DND-41 (cell line): ENCODE measurements at regions not wholly inside any gene's neighbourhood (a gene's known extent, or its start where the extent isn't known, plus 50 kb on each side); places are given as distances from the start of the nearest gene placed in this dataset.

Experiments used
- ATAC-seq: fragments of 200-7000 bp; cut with Tn5 transposase; 3 replicates; pipeline ENCODE4 v1.9.1; 2021; ENCODE audit warnings: low read depth; ENCODE audit not compliant: insufficient read depth
- DNase-seq: peaks from one replicate; pipeline ENCODE4 v3.0.0-alpha.2; 2020
- H2AFZ ChIP-seq: 2 replicates; pipeline ENCODE4 v1.6.0; 2012; ENCODE audit warnings: low read depth, low read length
- H3K27ac ChIP-seq: 2 replicates; pipeline ENCODE4 v1.5.1; 2012; ENCODE audit warnings: low read length, inconsistent platforms
- H3K27me3 ChIP-seq: fragments of 200-600 bp; sonication (generic); 2 replicates; pipeline ENCODE4 v1.6.0; 2012; ENCODE audit warnings: low read length, mild to moderate bottlenecking, inconsistent platforms; ENCODE audit not compliant: insufficient read depth, poor library complexity
- H3K36me3 ChIP-seq: 2 replicates; pipeline ENCODE4 v1.5.1; 2012; ENCODE audit warnings: low read length, inconsistent platforms; ENCODE audit not compliant: insufficient read depth
- H3K4me1 ChIP-seq: 2 replicates; pipeline ENCODE4 v1.5.1; 2012; ENCODE audit warnings: mild to moderate bottlenecking, low read length; ENCODE audit not compliant: insufficient read depth
- H3K4me2 ChIP-seq: 2 replicates; pipeline ENCODE4 v1.6.0; 2012; ENCODE audit warnings: mild to moderate bottlenecking, moderate library complexity, low read length, inconsistent platforms; ENCODE audit not compliant: insufficient read depth
- H3K4me3 ChIP-seq, 2 experiments: fragments of 200-600 bp in 1 of 2; shearing (Covaris generic) in 1 of 2; 2 replicates each; pipeline ENCODE4 v1.5.1; 2012 to 2016; ENCODE audit warnings: inconsistent platforms in 2 of 2, low read length in 2 of 2, mild to moderate bottlenecking in 2 of 2, low read depth in 1 of 2, moderate library complexity in 1 of 2
- H3K79me2 ChIP-seq: 2 replicates; pipeline ENCODE4 v1.6.0; 2012; ENCODE audit warnings: low read length, inconsistent platforms; ENCODE audit not compliant: insufficient read depth
- H3K9ac ChIP-seq: 2 replicates; pipeline ENCODE4 v1.6.0; 2012; ENCODE audit warnings: low read depth, mild to moderate bottlenecking, inconsistent platforms, low read length, moderate library complexity
- H3K9me3 ChIP-seq: 2 replicates; pipeline ENCODE4 v1.5.1; 2012; ENCODE audit warnings: low read length, moderate library complexity, mild to moderate bottlenecking, inconsistent platforms; ENCODE audit not compliant: insufficient read depth, severe bottlenecking
- H4K20me1 ChIP-seq: 2 replicates; pipeline ENCODE4 v1.6.0; 2012; ENCODE audit warnings: low read length; ENCODE audit not compliant: insufficient read depth
- EZH2 ChIP-seq: IDR thresholded peaks from 3 replicates; pipeline ENCODE4 v1.6.1; 2012; ENCODE audit warnings: borderline replicate concordance, low read depth, mild to moderate bottlenecking, moderate library complexity, low read length, inconsistent platforms; ENCODE audit not compliant: severe bottlenecking
- TF ChIP-seq, protein P1 (sequence below): IDR thresholded peaks from 2 replicates; pipeline ENCODE4 v1.5.1; 2012; ENCODE audit warnings: borderline replicate concordance, low read length, moderate library complexity, mild to moderate bottlenecking; ENCODE audit not compliant: poor library complexity, severe bottlenecking; ENCODE audit errors: extremely low read depth

GRCh38 chr3:4195006-4195405 is 108.2 kb upstream of the SETMAR start:
- H3K27me3 ChIP-seq = no peaks in the 10 kb centered on the region
- no peak overlapping the region for H3K4me2 ChIP-seq
- no peaks in the 10 kb centered on the region for H3K36me3 ChIP-seq
- TF ChIP-seq, protein P1, sequence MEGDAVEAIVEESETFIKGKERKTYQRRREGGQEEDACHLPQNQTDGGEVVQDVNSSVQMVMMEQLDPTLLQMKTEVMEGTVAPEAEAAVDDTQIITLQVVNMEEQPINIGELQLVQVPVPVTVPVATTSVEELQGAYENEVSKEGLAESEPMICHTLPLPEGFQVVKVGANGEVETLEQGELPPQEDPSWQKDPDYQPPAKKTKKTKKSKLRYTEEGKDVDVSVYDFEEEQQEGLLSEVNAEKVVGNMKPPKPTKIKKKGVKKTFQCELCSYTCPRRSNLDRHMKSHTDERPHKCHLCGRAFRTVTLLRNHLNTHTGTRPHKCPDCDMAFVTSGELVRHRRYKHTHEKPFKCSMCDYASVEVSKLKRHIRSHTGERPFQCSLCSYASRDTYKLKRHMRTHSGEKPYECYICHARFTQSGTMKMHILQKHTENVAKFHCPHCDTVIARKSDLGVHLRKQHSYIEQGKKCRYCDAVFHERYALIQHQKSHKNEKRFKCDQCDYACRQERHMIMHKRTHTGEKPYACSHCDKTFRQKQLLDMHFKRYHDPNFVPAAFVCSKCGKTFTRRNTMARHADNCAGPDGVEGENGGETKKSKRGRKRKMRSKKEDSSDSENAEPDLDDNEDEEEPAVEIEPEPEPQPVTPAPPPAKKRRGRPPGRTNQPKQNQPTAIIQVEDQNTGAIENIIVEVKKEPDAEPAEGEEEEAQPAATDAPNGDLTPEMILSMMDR = no peak
- no peak for TF ChIP-seq EZH2
- H3K79me2 ChIP-seq = no peaks in the 10 kb centered on the region
- H4K20me1 ChIP-seq = no peaks in the 10 kb centered on the region
- ATAC-seq (no peak), DNase-seq (no peak)
- no peaks in the 10 kb centered on the region for H3K4me1 ChIP-seq
- H3K4me3 ChIP-seq = no peak overlapping the region
- no peak overlapping the region for H2AFZ ChIP-seq
- no peak overlapping the region for H3K27ac ChIP-seq
- no peaks in the 10 kb centered on the region for H3K9me3 ChIP-seq
- no peak overlapping the region for H3K9ac ChIP-seq

- Histone ChIP-seq H3K4me3 (no peak overlapping the region), H3K9ac (no peak overlapping the region), H2AFZ (no peak overlapping the region), H3K4me2 (no peak overlapping the region), H4K20me1 (no peaks in the 10 kb centered on the region), H3K36me3 (no peaks in the 10 kb centered on the region), H3K79me2 (no peaks in the 10 kb centered on the region), H3K27ac (no peak overlapping the region), H3K9me3 (no peaks in the 10 kb centered on the region), H3K4me1 (no peaks in the 10 kb centered on the region), H3K27me3 (no peaks in the 10 kb centered on the region)
- no peak for DNase-seq
- TF ChIP-seq EZH2 = no peak
- TF ChIP-seq, protein P1 = no peak
- no peak for ATAC-seq
Observed at GRCh38 chr3:4196506-4197147, 106.5 kb upstream of the SETMAR start.

- ATAC-seq = no peak
- Histone ChIP-seq H3K9me3 (no peaks in the 10 kb centered on the region), H3K4me2 (no peak overlapping the region)
Observed at GRCh38 chr3:4197670-4198069, 105.5 kb upstream of the SETMAR start.

More at GRCh38 chr3:4197670-4198069, 105.5 kb upstream of the SETMAR start:
- no peaks in the 10 kb centered on the region for H3K79me2 ChIP-seq
- H2AFZ ChIP-seq = no peak overlapping the region
- H3K27me3 ChIP-seq = no peaks in the 10 kb centered on the region
- no peaks in the 10 kb centered on the region for H4K20me1 ChIP-seq
- H3K27ac ChIP-seq = no peak overlapping the region
- TF ChIP-seq, protein P1 = no peak
- TF ChIP-seq EZH2 = no peak
- DNase-seq = no peak
- no peaks in the 10 kb centered on the region for H3K4me1 ChIP-seq
- H3K36me3 ChIP-seq = no peaks in the 10 kb centered on the region
- H3K4me3 ChIP-seq = no peak overlapping the region
- no peak overlapping the region for H3K9ac ChIP-seq
